Brain microvascular endothelial cell (primary cell): ENCODE measurements at regions not wholly inside any gene's neighbourhood (a gene's known extent, or its start where the extent isn't known, plus 50 kb on each side); places are given as distances from the start of the nearest gene placed in this dataset.
"Not testable (repeated sequence)": the region's sequence is repeated elsewhere in the genome, so short reads cannot be mapped to it uniquely, and the experiment has no call there.

ENCODE experiments used
- DNase-seq: peaks from one replicate; pipeline ENCODE4 v3.0.0-alpha.2; 2020
- H3K27ac ChIP-seq: fragments of 250-450 bp; sonication (Bioruptor Pico); 2 replicates; pipeline ENCODE4 v1.5.1; 2020; ENCODE audit warnings: mild to moderate bottlenecking, moderate library complexity
- H3K27me3 ChIP-seq: fragments of 250-450 bp; sonication (Bioruptor Pico); replicated peaks from 2 replicates; pipeline ENCODE4 v1.5.1; 2020; ENCODE audit warnings: mild to moderate bottlenecking
- H3K36me3 ChIP-seq: fragments of 250-450 bp; sonication (Bioruptor Pico); replicated peaks from 2 replicates; pipeline ENCODE4 v1.5.1; 2020; ENCODE audit warnings: mild to moderate bottlenecking
- H3K4me3 ChIP-seq: 2 replicates; pipeline ENCODE4 v1.5.1; 2011; ENCODE audit warnings: low read depth, mild to moderate bottlenecking, control low read depth, low read length, moderate library complexity
- CTCF ChIP-seq: IDR thresholded peaks from 2 replicates; pipeline ENCODE4 v1.5.1; 2011; ENCODE audit warnings: low read depth, mild to moderate bottlenecking, moderate library complexity, low read length, control low read depth, inconsistent platforms; ENCODE audit errors: missing control alignments
- in situ Hi-C: cut with HindIII; loops from 2 replicates; pipeline ENCODE4 v1.10.0; 2017; ENCODE audit warnings: low sequenced_read_pairs, low pct_ligation_motif_present

GRCh38 chr13:64688893-64689677, 2541.1 kb downstream of the PCDH9 start:
- peak; percentile 40 for DNase-seq
- in situ Hi-C loops = no loop called here
- no peak for TF ChIP-seq CTCF
- no peak overlapping the region for H3K4me3 ChIP-seq
- no peaks in the 10 kb centered on the region for H3K27me3 ChIP-seq
- H3K36me3 ChIP-seq = no peaks in the 10 kb centered on the region
- H3K27ac ChIP-seq = peak overlapping the region; percentile 35

- DNase-seq, H3K27me3 ChIP-seq, H3K36me3 ChIP-seq, H3K4me3 ChIP-seq, in situ Hi-C loops, H3K27ac ChIP-seq: not testable (repeated sequence)
Measured at GRCh38 chr13:64686536-64686935, 2543.6 kb downstream of the PCDH9 start.

- Histone ChIP-seq H3K36me3 (no peaks in the 10 kb centered on the region), H3K27ac (peak overlapping the region; percentile 56), H3K27me3 (no peaks in the 10 kb centered on the region), H3K4me3 (no peak overlapping the region)
- in situ Hi-C loops = no loop called here
- no peak for TF ChIP-seq CTCF
- DNase-seq = peak; percentile 25
Measured at GRCh38 chr13:64684685-64685431, 2545.3 kb downstream of the PCDH9 start.

- Histone ChIP-seq H3K27ac (no peak overlapping the region), H3K27me3 (no peaks in the 10 kb centered on the region), H3K36me3 (no peaks in the 10 kb centered on the region), H3K4me3 (no peak overlapping the region)
- in situ Hi-C loops = no loop called here
- no peak for TF ChIP-seq CTCF
- DNase-seq = no peak
Measured at GRCh38 chr13:64684108-64684507, 2546.0 kb downstream of the PCDH9 start.

- Histone ChIP-seq H3K4me3 (no peak overlapping the region), H3K27me3 (no peaks in the 10 kb centered on the region), H3K36me3 (no peaks in the 10 kb centered on the region), H3K27ac (no peak overlapping the region)
- no peak for TF ChIP-seq CTCF
- in situ Hi-C loops = no loop called here
- no peak for DNase-seq
Measured at GRCh38 chr13:64680739-64681138, 2549.4 kb downstream of the PCDH9 start.

GRCh38 chr13:64675255-64675892, 2554.8 kb downstream of the PCDH9 start:
- Histone ChIP-seq H3K27me3 (no peaks in the 10 kb centered on the region), H3K27ac (peak overlapping the region; percentile 73), H3K4me3 (no peak overlapping the region), H3K36me3 (no peaks in the 10 kb centered on the region)
- in situ Hi-C loops = no loop called here
- no peak for TF ChIP-seq CTCF
- DNase-seq = peak; percentile 71
